Stimulated activated CD4-positive, alpha-beta T cell treated with anti-CD3 and anti-CD28 coated beads, Interleukin-4, amount 100 ng/mL, for 4 hours (primary cell): ENCODE measurements at regions not wholly inside any gene's neighbourhood (a gene's known extent, or its start where the extent isn't known, plus 50 kb on each side); places are given as distances from the start of the nearest gene placed in this dataset.

ENCODE experiments used
- DNase-seq, 2 experiments: peaks; one replicate each; pipeline ENCODE4 v3.0.0-alpha.2; 2020

DNA sequence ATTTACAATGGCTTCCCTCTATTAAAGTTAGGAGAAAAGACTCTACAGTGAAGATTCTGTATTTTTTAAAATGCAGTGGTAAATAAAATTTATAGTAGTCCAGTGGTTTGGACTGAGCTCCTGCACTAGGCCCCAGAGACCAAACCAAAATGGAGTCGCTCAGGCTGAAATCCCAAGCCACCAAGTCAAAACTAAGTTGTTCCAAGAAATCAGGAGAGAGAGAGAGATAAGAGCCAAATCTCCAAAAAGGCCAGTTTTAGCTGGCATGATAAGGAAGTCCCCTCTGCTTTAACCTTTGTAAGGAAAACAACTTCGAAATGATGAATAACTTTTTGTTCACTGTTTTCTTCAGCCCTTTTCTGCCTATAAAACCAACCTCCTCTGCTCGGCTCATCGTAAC is 265.9 kb upstream of the KLF14 start:
- no peak for DNase-seq

DNA sequence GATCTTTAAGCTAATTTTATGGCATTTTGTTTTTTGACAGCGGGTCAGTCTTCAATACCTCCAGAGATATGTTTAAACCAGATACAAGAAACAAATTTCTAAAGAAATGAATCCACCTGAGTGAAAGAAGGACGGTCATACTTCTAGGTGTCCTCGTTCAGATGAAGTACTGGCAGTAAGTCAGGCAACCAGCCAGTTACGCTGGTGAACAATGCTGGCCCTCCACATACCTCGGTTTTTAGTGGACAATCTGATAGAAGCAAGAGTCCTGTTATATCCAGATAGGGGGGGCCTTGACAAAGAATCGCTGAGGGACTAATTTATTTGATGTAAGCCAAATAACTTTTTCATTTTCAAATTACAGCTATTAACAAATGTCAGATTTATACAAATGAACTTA is 266.4 kb upstream of the KLF14 start:
- DNase-seq = no peak

GRCh38 chr7:131000873-131001272 is 266.9 kb upstream of the KLF14 start:
- DNase-seq = no peak

- DNase-seq = no peak
Observed at GRCh38 chr7:131002600-131002999, 268.6 kb upstream of the KLF14 start.

DNA sequence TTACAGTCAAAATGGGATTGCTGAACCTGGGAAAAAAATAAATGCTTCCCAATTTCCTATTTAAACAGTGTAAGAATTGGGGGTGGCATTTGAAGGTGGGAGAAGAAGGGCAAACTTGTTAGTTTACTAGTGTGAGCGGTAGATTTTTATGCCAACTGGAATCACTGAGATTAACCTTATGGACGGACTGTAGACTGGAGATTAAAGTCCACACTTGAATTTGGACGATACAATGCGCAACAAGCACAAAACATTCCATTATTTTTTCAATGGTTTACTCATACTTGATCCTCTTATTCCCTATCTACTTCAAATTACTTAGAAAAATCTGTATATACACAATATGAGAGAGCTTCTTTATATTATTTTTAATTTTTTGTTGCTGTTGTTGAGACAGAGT is 269.6 kb upstream of the KLF14 start:
- no peak for DNase-seq

DNA sequence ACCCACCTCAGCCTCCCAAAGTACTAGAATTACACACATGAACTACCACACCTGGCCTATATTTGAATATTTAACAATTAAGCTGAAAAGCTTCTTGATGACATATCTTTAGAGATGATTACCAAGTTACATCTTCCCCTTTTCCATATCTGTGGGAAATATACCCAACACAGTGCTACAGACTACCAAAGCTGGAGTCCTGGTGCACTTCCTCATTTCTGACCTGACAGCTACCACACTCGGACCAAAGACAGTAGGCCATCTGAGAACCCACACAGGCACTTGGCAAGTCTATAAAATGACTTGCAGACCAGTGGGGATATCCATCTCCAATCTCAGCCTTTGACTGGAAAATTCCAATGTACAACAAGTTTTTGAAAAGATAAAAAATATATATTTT is 270.4 kb upstream of the KLF14 start:
- no peak for DNase-seq

DNA sequence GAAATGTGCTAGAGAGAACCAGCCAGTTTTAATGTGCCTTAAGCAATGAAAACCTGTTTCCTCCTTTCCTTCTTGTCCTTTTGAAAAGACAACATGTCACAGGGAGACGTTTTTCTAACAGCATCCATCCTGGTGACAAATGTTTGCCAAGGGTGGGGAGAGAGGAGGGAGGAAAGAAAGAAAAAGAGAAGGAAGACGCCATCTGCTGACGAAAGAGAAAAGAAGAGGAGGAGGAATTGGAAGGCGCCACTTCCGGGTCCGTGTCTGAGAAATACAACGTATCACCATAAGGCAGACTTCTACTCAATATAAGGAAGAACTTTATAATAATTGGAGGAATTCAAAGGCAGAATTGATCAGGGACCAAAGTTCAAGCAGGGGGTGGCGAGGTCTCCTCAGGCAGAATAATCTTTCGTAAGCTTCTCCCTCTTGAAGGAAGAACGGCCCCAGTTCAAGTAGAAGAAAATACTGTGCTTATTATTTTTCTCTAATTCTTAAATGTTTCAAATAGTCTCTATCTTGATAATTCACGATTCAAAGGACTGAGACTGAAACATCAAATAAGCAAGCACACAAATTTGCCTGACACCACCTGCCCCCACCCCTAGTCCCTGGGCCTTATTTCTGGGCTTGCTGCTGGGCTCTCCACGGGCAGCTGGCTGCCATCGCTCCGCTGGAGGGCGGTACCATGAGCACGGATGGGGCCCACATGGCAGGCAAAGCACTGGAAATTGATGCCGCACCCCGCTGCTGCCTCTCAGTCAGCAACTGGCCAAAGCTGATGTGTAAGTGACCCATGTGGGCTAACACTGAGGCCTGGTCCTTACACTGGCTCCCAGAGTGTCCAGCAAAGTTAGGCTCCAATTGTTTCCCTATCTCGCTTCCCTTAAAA is 273.7 kb upstream of the KLF14 start:
- DNase-seq = peak; percentile 48 to 63

DNA sequence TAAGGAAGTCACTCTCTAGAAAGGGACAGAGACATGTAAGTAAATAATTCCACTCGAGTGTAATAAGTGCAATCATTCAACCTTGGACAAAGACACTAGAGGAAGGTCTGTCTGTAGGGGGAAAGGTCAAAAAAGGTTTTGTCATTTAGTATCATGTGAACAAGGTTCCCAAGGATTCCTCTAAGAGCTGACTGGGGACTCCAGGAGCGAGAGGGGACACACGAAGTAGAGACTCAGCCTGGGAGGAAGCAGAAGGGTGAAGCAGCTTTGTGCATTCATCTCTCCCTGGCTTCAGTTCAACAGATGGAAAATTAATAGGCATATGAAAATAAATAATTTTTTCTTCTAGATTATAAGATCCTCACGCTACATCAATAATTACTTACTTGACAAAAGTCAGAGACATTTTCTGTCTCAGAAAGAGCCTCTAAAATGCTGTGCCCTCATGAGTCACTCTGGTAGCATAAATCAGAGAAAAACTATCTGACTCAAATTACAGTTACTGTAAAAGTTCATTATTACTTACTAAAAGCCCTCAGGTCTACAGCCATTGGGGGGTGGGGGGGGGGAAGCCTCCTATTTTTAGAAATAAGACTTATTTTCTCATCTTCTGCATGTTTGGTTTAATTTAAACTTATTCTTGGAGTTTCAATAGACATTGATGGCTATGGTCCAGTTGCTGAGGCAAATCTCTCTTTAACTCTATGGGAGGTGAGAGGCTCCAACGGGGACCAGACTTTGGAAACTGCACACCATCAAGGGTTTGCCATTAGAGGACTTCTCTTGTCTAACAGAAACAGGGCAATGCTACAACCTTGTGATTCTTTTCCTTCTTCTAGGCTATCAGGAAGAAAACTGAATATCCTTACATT is 275.1 kb upstream of the KLF14 start:
- no peak for DNase-seq

- no peak for DNase-seq
Observed at GRCh38 chr7:131010029-131010716, 276.2 kb upstream of the KLF14 start.

GRCh38 chr7:131010717-131011431 is 276.9 kb upstream of the KLF14 start:
- no peak for DNase-seq

- DNase-seq = no peak
Observed at GRCh38 chr7:131011432-131011742, 277.4 kb upstream of the KLF14 start.

- no peak for DNase-seq
Observed at GRCh38 chr7:131011976-131012375, 278.0 kb upstream of the KLF14 start.

GRCh38 chr7:131012477-131013031 is 278.5 kb upstream of the KLF14 start:
- DNase-seq = no peak

GRCh38 chr7:131013716-131014115 is 279.7 kb upstream of the KLF14 start:
- no peak for DNase-seq

DNA sequence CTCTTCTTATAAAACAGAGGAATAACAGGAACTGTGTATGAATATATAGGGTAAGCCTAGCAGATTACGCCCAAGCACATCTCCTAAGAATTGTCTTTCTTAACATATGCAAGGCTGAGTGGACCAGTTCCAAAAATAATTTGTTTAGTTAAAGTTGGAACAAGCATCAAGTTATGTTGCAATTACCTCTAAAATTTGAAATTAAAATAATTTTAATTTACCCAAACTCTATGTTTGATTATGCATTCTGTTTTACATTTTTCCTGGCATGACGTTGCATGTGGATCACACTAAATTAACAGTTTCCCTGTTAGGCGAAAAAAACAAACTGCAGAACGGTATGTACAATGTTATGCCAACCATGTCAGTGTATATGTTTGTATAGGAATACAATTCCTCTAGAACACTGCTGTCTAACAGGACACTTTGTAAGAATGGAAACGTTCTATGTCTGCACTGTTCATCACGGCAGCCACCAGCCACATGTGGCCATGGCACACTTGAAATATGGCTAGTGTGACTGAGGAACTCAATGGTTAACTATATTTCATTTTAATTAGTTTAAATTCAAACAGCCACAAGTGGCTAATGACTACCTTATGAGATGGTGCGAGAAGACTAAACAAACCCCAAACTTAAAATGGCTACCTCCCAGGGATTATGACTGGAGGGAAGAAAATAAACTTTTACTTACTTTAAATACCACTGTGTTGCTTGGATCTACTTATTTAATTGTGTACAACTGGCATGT is 281.1 kb upstream of the KLF14 start:
- DNase-seq = no peak

DNA sequence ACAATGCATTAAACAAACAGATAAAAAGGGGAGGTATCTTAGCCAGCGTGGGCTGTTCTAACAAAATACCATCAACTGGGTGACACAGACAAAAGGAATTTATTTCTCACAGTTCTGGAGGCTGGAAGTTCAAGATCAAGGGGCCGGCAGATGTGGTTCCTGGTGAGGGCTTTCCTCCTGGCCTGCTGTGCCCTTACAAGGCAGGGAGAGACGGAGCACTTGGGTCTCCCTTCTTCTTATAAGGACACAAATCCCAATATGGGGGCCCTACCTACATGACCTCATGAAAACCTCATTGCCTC is 281.6 kb upstream of the KLF14 start:
- DNase-seq = no peak

DNA sequence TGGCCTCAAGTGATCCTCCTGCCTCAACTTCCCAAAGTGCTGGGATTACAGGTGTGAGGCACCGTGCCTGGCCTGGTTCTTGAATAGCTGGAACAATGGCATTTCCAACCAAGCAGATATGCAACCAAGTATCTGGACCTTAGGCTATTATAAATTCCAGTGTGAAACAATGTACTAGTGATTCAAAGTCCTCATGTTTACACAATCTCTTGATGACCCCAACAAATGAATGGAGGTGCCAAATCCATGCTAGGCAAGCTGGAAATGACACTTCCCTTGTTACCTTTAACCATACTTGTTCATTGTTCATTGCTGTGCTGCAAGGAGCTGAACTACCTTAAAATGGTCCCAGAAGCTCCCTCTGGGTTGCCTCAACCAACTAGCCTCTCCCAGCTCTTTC is 282.2 kb upstream of the KLF14 start:
- DNase-seq = no peak

DNA sequence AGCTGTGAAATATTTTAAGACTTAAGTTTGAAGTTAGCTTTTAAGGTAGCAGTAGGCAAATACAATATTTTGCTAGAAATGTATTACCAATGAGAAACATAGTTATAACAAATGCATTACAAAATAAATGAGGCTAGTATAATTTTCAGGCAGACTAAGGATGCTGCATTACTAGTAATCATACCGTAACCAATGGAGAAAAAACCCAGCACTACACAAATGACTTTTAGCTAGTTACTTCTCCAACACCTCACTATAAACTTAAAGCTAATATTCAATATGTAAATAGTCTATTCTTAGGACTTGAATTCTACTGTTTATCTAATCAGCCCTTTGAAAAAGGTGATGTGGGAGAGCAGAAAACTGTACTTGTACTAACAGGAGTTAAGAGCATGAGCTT is 285.3 kb upstream of the KLF14 start:
- no peak for DNase-seq

DNA sequence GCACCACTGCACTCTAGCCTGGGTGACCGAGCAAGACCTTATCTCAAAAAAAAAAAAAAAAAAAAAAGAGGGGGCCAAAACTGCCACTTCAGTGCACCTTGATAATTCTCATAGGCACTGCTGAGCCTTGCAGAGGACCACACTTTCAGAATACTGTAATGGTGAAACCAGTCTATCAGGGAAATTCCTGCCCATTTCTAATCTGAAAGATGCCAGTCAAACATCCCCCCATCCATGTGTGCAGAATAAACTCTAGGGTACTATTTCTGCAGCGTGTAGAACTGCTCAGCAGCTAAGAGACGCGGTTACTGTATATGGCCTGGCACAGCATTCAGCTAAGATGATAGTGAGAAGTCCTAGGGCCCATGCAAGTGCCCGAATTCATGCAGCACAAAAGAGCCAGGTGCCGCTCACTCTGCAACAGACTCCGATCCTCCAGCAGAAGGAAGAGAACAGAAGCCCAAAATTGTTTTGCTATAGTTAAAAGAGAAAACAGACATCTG is 286.8 kb upstream of the KLF14 start:
- DNase-seq = no peak

DNA sequence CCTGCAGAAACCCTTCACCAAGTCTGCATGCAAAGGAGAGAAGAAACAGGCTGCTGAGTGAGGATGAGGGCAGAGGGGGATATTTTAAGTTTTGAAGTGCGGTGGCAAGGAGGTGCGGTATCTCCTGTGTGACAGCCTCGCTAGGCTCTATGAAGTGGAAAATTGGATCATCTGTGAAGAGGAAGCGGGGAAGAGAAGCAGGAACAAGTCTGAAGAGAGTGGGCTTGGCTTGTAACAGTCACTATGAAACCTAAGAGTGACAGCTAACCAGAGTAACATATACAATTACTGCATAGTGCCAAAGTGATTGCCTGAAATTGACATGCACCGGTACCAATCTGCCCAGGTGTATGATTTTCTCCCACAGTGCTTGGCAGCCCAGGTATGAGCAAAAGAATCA is 287.5 kb upstream of the KLF14 start:
- no peak for DNase-seq

DNA sequence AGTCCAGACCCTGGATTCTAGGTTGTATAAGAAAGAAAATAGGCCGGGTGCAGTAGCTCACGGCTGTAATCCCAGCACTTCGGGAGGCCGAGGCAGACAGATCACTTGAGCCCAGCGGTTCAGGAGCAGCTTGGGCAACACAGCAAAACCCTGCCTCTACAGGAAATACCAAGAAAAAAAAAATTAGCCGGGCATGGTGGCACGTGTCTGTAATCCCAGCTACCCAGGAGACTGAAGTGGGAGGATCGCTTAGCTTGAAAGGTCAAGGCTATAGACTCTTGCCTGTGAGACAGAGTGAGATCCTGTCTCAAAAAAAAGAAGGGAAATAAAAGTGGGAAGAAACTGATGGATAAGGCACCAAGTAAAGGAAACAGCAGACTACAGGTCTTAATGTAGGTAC is 287.9 kb upstream of the KLF14 start:
- DNase-seq = no peak
